Left kidney (tissue), 1 donor: ENCODE measurements at regions not wholly inside any gene's neighbourhood (a gene's known extent, or its start where the extent isn't known, plus 50 kb on each side); places are given as distances from the start of the nearest gene placed in this dataset.
A peak's percentile ranks its signal among the peaks of the same experiment; 100 is the strongest.

Experiments
- DNase-seq: peaks from one replicate; pipeline ENCODE4 v3.0.0-alpha.2; 2013

GRCh38 chr12:89256060-89256459 is 96.2 kb downstream of the DUSP6 start:
- DNase-seq: no peak

- DNase-seq: no peak
These were observed 98.8 kb downstream of the DUSP6 start for GRCh38 chr12:89253488-89253887.

- DNase-seq: no peak
These were observed 100.0 kb downstream of the DUSP6 start for GRCh38 chr12:89252284-89252683.

DNA sequence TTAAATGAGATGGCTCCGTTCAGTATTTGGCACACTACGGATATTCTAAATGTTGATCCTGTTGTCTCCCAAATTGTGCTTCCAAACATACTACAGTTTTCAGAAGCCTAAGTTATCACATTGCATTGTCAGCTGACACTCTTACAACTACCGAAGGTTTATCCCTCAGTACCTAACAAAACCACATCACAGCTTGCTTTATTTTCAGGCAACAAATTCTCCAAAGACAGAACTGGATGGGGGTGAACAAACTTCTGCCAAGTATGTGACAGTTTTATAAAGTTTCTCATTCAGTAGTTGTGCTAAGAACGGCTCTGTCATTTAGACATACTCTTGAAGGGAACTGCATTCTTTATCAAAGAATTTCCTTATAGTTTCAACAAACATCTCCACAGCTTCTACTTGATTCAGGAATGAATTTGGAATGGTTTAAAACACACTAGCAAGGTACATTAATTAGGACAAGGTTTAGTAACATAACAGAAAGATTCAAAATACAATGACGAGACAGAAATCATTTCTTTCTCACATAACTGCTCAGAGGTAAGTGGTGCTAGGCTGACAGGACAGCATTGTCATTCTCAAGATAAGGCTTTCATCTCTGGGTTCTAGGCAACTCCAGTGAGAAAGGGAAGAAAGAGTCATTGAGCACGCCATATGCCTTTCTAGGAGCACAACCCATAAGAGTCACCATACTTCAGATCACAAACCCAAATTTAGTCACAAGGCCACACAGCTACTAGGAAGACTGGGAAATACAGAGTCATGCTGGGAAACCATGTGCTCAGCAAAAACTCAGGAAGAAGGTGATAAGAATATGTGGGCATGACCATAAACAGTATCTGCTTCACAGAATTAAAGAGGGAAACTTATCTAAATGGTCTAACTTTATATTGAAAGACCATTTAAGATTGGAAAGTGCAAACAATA is 100.7 kb downstream of the DUSP6 start:
- DNase-seq: no peak

- no peak for DNase-seq
These were observed 101.7 kb downstream of the DUSP6 start for GRCh38 chr12:89250636-89251035.

GRCh38 chr12:89250213-89250612 is 102.1 kb downstream of the DUSP6 start:
- DNase-seq: no peak

DNA sequence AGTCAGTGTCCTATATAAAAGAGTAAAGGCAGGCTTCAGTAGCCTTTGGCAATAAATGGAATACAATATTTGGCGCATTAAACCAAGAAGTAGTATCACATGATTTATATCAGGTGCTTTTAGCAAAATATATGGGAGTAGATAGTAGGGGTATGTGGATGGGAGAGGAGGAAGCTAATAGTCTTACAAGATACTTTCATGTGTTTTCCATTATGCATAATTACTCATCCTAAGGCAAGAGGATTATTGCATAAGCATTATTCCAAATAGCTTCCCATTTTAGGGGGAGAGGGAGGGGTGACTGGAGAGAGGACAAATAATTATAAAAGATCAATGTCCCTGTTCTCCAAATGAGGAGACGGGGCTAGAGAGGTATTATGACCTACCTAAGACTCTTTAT is 104.3 kb downstream of the DUSP6 start:
- DNase-seq: no peak

GRCh38 chr12:89247541-89247942 is 104.8 kb downstream of the DUSP6 start:
- no peak for DNase-seq

DNA sequence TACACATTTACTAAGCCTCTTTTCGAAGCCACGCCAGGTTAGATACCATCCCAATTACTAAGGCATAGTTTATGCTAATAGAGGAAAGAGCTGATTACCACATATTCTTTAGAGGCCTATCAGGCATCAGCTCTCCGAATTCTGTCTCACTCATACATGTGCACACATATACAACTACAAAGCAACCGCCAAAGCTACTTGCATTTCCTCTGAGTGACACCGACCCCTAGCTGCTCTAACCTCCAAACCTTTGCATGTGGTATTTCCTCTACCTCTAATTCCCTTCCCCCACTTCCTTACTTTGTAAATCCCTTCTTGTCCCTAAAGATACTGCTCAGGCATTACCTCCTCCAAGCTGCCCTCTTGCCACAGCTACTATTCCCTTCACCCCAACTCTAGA is 107.2 kb downstream of the DUSP6 start:
- DNase-seq: no peak

DNA sequence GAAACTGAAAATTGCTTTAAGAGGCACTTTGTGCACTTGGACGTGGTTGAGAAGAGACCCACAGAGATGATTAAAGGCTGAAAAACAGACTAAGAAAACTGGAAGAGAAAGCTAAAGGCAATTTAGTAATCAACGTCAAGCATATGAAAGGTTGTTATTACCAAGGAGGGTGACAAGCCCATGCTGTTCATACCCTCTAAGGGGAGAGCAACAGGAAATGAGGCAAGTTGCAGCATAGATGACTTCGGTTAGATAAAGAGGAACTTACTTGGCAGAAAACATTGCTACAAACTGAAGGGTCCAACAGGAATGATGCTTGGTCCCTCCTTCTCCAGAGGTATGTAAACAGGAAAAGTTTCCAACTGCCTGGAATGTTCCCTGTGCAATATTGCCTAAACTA is 107.8 kb downstream of the DUSP6 start:
- no peak for DNase-seq

- no peak for DNase-seq
These were observed 108.5 kb downstream of the DUSP6 start for GRCh38 chr12:89243771-89244170.

DNA sequence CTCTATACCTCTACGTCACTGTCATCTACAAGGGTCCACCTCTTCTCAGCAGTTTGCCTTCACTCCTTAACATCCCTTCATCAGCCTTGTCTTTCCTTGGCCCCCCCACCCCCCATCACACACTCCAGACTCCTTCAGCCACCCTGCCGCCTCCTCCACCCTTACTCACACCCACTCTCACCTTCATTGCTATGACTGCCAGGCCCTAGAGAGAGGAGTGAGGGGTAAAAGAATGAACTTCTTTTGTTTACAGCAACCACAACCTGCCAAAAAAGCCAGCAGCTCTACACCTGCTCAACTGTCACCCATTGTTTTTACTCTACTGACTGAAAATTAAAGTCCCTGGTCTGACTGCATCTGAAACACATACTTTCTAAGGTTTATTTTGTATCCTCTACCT is 112.8 kb downstream of the DUSP6 start:
- no peak for DNase-seq

- DNase-seq: no peak
These were observed 113.7 kb downstream of the DUSP6 start for GRCh38 chr12:89238593-89238992.

DNA sequence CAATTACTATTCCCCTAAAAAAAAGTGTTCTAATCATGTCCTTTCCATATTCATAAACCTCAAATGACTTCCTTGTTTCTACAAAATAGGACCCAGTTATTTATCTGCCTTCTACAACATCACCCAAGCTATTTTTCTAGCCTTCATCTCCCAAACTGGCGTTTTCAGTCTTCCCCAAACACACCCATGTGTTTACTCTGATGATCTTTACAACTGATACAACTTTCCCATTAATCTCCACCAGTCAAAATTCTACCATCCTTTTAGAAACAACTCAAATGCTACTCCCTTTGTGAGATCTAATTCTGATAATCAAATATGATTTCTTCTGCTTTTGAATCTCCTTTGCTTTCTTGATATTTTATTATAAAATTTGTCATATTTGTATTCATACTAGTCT is 114.5 kb downstream of the DUSP6 start:
- DNase-seq: no peak

- DNase-seq: no peak
These were observed 115.4 kb downstream of the DUSP6 start for GRCh38 chr12:89236748-89237383.

- DNase-seq: no peak
These were observed 116.1 kb downstream of the DUSP6 start for GRCh38 chr12:89236237-89236636.

DNA sequence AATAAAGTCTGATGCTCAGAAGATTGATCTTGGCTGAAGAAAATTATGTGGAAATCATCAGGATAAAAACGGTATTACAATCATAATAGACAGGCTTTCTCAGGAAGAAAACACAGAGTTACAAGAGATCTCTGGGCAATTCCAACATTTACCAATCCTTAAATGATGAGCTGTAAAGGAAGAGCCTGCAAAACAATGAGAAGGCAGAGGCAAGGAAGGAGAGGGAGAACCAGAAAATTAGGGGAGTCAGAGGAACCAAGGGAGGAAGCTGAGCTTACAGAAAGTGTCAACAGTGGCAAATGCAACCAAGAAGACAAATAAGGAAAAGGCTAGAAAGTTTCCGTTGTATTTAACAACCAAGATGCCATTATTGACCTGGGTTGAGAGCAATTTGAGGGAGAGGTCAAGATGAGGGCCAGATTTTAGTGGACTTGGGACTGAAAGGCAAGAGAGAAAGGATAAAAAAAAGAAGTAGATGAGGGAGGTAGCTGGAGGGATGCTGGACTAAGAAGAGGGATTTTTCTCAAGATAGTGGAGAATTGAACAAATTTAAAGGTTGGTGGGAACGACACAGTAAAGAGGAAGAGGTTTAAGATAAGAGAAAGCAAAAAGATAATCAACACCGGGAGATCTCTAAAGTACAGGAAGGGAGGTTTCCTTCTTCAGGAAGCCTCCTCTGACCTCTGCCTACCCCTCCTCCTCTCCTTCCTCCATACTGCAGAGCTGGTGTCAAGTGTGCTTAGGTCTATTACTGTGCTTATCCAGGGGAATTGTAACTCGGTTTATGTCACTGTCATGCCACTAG is 116.9 kb downstream of the DUSP6 start:
- no peak for DNase-seq

DNA sequence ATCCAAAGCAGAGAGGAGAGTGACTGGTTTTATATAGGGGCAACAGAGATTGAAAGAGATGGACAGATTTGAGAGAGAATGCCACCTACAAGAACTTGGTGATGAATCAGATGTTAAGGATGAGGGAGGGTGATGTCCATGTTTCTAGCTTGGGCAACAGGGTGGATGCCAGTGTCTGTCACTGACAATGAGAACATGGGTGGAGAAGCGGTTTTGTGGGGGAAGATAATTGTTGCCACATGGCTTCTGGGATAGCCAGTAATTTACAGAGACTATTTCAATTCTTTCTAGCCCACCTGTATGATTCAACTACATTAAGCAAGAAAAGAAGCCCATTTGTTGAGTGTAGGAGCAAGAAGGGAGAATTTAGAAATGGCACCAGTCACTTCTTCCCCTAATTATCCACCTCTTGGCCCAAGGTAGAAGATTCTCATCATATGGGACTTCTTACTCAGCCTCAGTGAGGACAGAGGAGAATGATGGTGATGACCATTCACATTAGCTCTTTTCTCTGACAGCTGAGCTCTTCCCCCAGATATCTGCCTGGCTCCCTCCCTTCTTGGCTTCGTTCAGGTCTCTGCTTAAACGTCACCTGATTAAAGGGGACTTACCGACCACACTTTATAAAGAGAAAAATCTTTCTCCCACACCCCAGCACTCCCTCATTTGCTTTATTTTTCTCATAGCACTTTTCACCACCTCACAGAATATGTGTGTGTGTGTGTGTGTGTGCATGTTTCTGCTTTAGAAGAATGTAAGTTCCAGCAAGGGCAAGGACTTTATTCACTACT is 117.8 kb downstream of the DUSP6 start:
- no peak for DNase-seq

- no peak for DNase-seq
These were observed 120.6 kb downstream of the DUSP6 start for GRCh38 chr12:89231686-89232085.

DNA sequence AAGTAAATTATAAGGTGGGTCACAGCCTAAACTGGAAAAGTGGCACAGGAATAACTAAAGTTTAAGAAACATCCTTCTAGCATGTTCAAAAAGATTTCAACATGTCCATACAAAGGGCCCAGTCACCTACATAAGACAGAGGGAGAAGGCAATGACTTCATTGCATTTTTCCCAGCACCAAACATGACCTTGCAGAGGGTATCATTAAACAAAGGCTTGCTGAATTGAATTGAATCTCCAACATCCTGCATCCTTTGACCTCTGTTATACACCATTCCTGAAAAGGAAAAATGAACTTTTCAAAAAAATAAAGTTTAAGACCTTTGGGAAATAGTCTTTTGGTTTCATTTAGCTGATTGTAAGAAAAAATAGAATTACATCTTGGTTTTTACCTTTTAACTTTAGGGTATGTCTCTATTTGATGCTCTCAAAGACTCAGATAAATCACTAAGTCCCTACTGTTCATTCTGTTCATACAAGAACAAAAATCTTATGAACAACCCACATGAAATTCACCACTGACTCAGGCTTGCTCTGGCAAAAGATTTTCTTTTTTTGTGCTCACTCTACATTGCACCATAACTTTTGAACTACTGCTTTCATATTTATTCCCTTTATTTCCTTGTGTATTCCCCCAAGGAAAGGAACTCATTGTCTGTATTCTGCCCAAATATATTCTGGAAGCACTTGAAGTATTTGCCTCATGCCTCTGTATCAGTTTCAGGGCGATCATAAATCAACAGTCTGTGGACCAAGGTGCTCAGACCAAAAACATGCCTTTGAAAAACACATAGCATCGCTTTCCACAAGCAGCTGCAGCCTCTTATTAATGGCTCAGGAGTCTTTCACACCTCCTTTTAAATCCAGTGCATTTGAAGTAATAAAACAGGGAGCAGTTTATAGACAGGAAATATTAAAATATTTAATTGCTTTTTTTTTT is 121.7 kb downstream of the DUSP6 start:
- peak; percentile 46 for DNase-seq

DNA sequence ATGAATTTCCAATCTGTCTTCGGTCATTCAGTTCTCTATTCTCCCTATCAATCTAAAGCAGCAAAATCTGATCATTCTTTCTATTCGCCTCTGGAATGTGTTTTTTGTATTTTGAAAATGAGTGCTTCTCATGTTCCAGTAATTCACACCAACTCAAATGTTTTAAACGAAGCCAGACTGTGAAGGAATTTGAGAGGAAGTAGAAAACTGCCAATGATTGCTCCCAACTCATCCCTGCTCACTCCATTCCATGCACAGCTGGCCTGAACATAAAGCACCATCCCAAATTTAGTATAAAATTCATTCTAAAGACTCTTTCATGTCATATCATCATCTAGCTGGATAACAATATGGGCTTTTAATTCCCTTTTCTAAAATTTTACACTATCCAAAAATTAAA is 123.8 kb downstream of the DUSP6 start:
- DNase-seq: no peak
